SK-N-MC (cell line): ENCODE measurements at regions not wholly inside any gene's neighbourhood (a gene's known extent, or its start where the extent isn't known, plus 50 kb on each side); places are given as distances from the start of the nearest gene placed in this dataset.

Source experiments
- DNase-seq: peaks from one replicate; pipeline ENCODE4 v3.0.0-alpha.2; 2011; ENCODE audit warnings: low read depth, low spot score
- H3K27ac ChIP-seq: fragments of 200-600 bp; sonication (generic); 2 replicates; pipeline ENCODE4 v1.5.1; 2016; ENCODE audit warnings: mixed run types
- H3K36me3 ChIP-seq: fragments of 200-600 bp; sonication (generic); 2 replicates; pipeline ENCODE4 v1.6.1; 2017; ENCODE audit warnings: antibody characterized with exemption, low read length, mixed read lengths; ENCODE audit not compliant: insufficient read depth
- H3K4me3 ChIP-seq: fragments of 200-600 bp; sonication (generic); 2 replicates; pipeline ENCODE4 v1.5.1; 2016
- H3K9ac ChIP-seq: fragments of 200-600 bp; sonication (generic); 2 replicates; pipeline ENCODE4 v1.8.0; 2017; ENCODE audit warnings: mixed run types, mixed read lengths; ENCODE audit not compliant: insufficient read length
- H3K9me3 ChIP-seq: fragments of 200-600 bp; sonication (generic); 2 replicates; pipeline ENCODE4 v1.6.1; 2017; ENCODE audit warnings: low read depth, mild to moderate bottlenecking, antibody characterized with exemption, low read length, moderate library complexity, mixed read lengths
- EZH2 ChIP-seq: fragments of 200-600 bp; sonication (generic); IDR thresholded peaks from one replicate; pipeline ENCODE4 v1.6.1; 2017; ENCODE audit warnings: antibody characterized with exemption
- FOXP2 ChIP-seq: optimal IDR thresholded peaks from 2 replicates; pipeline ENCODE3; 2011; ENCODE audit warnings: mild to moderate bottlenecking, moderate library complexity; ENCODE audit not compliant: insufficient read depth; ENCODE audit errors: extremely low read length, control extremely low read depth
- POLR2AphosphoS5 ChIP-seq: IDR thresholded peaks from 2 replicates; pipeline ENCODE4 v1.6.1; 2012; ENCODE audit warnings: mild to moderate bottlenecking, low read depth, low read length, borderline replicate concordance

GRCh38 chr13:79772811-79773210 lies 291.9 kb downstream of the NDFIP2 start:
- Histone ChIP-seq H3K4me3 (no peak overlapping the region), H3K27ac (no peak overlapping the region), H3K9ac (no peak overlapping the region), H3K36me3 (no peaks in the 10 kb centered on the region), H3K9me3 (no peaks in the 10 kb centered on the region)
- no peak for DNase-seq
- TF ChIP-seq FOXP2 (no peak), POLR2AphosphoS5 (no peak)

- TF ChIP-seq POLR2AphosphoS5 (no peak), FOXP2 (no peak), EZH2 (no peak)
- Histone ChIP-seq H3K9ac (no peak overlapping the region), H3K9me3 (no peaks in the 10 kb centered on the region), H3K27ac (no peak overlapping the region), H3K4me3 (no peak overlapping the region), H3K36me3 (no peaks in the 10 kb centered on the region)
- no peak for DNase-seq
Observed at GRCh38 chr13:79771493-79771892, 290.5 kb downstream of the NDFIP2 start.

- Histone ChIP-seq H3K9ac (no peak overlapping the region), H3K9me3 (no peaks in the 10 kb centered on the region), H3K27ac (no peak overlapping the region), H3K4me3 (no peak overlapping the region), H3K36me3 (no peaks in the 10 kb centered on the region)
- TF ChIP-seq EZH2 = no peak
- no peak for TF ChIP-seq POLR2AphosphoS5
- no peak for TF ChIP-seq FOXP2
- DNase-seq = no peak
Observed at GRCh38 chr13:79770056-79770455, 289.1 kb downstream of the NDFIP2 start.

GRCh38 chr13:79767126-79767525 lies 286.2 kb downstream of the NDFIP2 start:
- Histone ChIP-seq H3K4me3 (no peak overlapping the region), H3K9me3 (no peaks in the 10 kb centered on the region), H3K27ac (no peak overlapping the region), H3K36me3 (no peaks in the 10 kb centered on the region), H3K9ac (no peak overlapping the region)
- TF ChIP-seq POLR2AphosphoS5 (no peak), FOXP2 (no peak), EZH2 (no peak)
- DNase-seq = no peak

- H3K9ac ChIP-seq = no peak overlapping the region
- no peak overlapping the region for H3K4me3 ChIP-seq
- H3K36me3 ChIP-seq = no peaks in the 10 kb centered on the region
- H3K27ac ChIP-seq = no peak overlapping the region
- no peak for TF ChIP-seq FOXP2
- no peak for TF ChIP-seq EZH2
- no peak for TF ChIP-seq POLR2AphosphoS5
- H3K9me3 ChIP-seq = no peaks in the 10 kb centered on the region
- no peak for DNase-seq
Observed at GRCh38 chr13:79765331-79765730, 284.4 kb downstream of the NDFIP2 start.

- Histone ChIP-seq H3K36me3 (no peaks in the 10 kb centered on the region), H3K4me3 (no peak overlapping the region), H3K27ac (no peak overlapping the region), H3K9ac (no peak overlapping the region), H3K9me3 (no peaks in the 10 kb centered on the region)
- no peak for DNase-seq
- TF ChIP-seq EZH2 = no peak
- no peak for TF ChIP-seq FOXP2
- no peak for TF ChIP-seq POLR2AphosphoS5
Observed at GRCh38 chr13:79749984-79750551, 269.1 kb downstream of the NDFIP2 start.

- TF ChIP-seq POLR2AphosphoS5 (no peak), EZH2 (no peak), FOXP2 (no peak)
- H3K9me3 ChIP-seq = no peaks in the 10 kb centered on the region
- no peaks in the 10 kb centered on the region for H3K36me3 ChIP-seq
- DNase-seq = no peak
- no peak overlapping the region for H3K27ac ChIP-seq
- no peak overlapping the region for H3K4me3 ChIP-seq
- H3K9ac ChIP-seq = no peak overlapping the region
Observed at GRCh38 chr13:79749566-79749965, 268.6 kb downstream of the NDFIP2 start.

- Histone ChIP-seq H3K4me3 (no peak overlapping the region), H3K9me3 (no peaks in the 10 kb centered on the region), H3K9ac (no peak overlapping the region), H3K27ac (no peak overlapping the region), H3K36me3 (no peaks in the 10 kb centered on the region)
- TF ChIP-seq EZH2 (no peak), FOXP2 (no peak), POLR2AphosphoS5 (no peak)
- no peak for DNase-seq
Observed at GRCh38 chr13:79745081-79745480, 264.1 kb downstream of the NDFIP2 start.

- Histone ChIP-seq H3K27ac (no peak overlapping the region), H3K9me3 (no peaks in the 10 kb centered on the region), H3K4me3 (no peak overlapping the region), H3K9ac (no peak overlapping the region), H3K36me3 (no peaks in the 10 kb centered on the region)
- no peak for TF ChIP-seq POLR2AphosphoS5
- no peak for TF ChIP-seq FOXP2
- TF ChIP-seq EZH2 = no peak
- no peak for DNase-seq
Observed at GRCh38 chr13:79742923-79743322, 262.0 kb downstream of the NDFIP2 start.
